NCI-H128 (cell line): ENCODE measurements at regions not wholly inside any gene's neighbourhood (a gene's known extent, or its start where the extent isn't known, plus 50 kb on each side); places are given as distances from the start of the nearest gene placed in this dataset.

Source experiments
- DNase-seq: peaks from one replicate; lab custom pipeline; 2025; ENCODE audit not compliant: unreplicated experiment; lab: John Stamatoyannopoulos, UW

- DNase-seq: no peak
Measured at GRCh38 chr9:29637471-29638237, 2064.4 kb upstream of the C9orf72 start.

- no peak for DNase-seq
Measured at GRCh38 chr9:29640507-29640906, 2067.2 kb upstream of the C9orf72 start.

GRCh38 chr9:29644514-29644913, 2071.2 kb upstream of the C9orf72 start:
- DNase-seq: no peak

- DNase-seq: no peak
Measured at GRCh38 chr9:29647451-29647850, 2074.2 kb upstream of the C9orf72 start.

- no peak for DNase-seq
Measured at GRCh38 chr9:29648132-29648531, 2074.9 kb upstream of the C9orf72 start.

GRCh38 chr9:29648601-29649000, 2075.3 kb upstream of the C9orf72 start:
- no peak for DNase-seq

GRCh38 chr9:29656641-29657406, 2083.5 kb upstream of the C9orf72 start:
- no peak for DNase-seq

GRCh38 chr9:29657821-29658220, 2084.5 kb upstream of the C9orf72 start:
- no peak for DNase-seq

GRCh38 chr9:29659014-29659413, 2085.7 kb upstream of the C9orf72 start:
- no peak for DNase-seq

- no peak for DNase-seq
Measured at GRCh38 chr9:29659736-29660135, 2086.5 kb upstream of the C9orf72 start.

- no peak for DNase-seq
Measured at GRCh38 chr9:29668732-29669131, 2095.5 kb upstream of the C9orf72 start.

- DNase-seq: no peak
Measured at GRCh38 chr9:29669613-29670012, 2096.3 kb upstream of the C9orf72 start.

- DNase-seq: no peak
Measured at GRCh38 chr9:29685531-29685930, 2112.2 kb upstream of the C9orf72 start.

- no peak for DNase-seq
Measured at GRCh38 chr9:29691145-29691544, 2117.9 kb upstream of the C9orf72 start.

GRCh38 chr9:29691758-29692407, 2118.6 kb upstream of the C9orf72 start:
- DNase-seq: no peak

- DNase-seq: no peak
Measured at GRCh38 chr9:29697011-29697410, 2123.7 kb upstream of the C9orf72 start.

- no peak for DNase-seq
Measured at GRCh38 chr9:29701559-29701958, 2128.3 kb upstream of the C9orf72 start.

- DNase-seq: no peak
Measured at GRCh38 chr9:29701971-29702370, 2128.7 kb upstream of the C9orf72 start.

- DNase-seq: no peak
Measured at GRCh38 chr9:29714860-29715259, 2141.6 kb upstream of the C9orf72 start.

GRCh38 chr9:29717631-29718030, 2144.3 kb upstream of the C9orf72 start:
- no peak for DNase-seq

- no peak for DNase-seq
Measured at GRCh38 chr9:29730163-29730562, 2156.9 kb upstream of the C9orf72 start.

- DNase-seq: no peak
Measured at GRCh38 chr9:29740518-29740917, 2167.2 kb upstream of the C9orf72 start.
